ENCODE measurements at regions not wholly inside any gene's neighbourhood (a gene's known extent, or its start where the extent isn't known, plus 50 kb on each side); places are given as distances from the start of the nearest gene placed in this dataset.

DNA sequence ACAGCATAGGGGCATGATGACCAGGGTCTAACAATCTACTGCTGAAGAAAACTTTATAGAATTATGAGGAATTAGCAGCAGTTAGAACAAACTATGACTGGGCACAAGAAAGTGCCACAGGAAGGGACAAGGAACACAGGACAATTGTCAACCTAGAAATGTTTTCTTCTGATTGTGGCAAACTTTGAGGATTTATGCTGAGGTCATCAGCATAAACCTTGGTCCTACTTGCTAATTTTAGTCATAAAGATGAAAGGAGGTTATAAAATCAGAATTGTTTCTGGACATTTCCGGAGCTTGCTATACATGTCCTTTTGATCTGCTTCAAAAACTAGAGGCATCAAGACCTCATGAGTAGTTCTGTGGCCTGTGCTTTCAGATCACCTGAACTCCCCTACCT is 446.6 kb upstream of the THBS1 start:
- H3K27me3 Mint-ChIP-seq (ENCODE audit: low read depth): peaks cover 5% of the 10 kb centered on the region
- H3K36me3 Mint-ChIP-seq (ENCODE audit: low read depth): no peaks in the 10 kb centered on the region
- no peak overlapping the region for H3K4me3 Mint-ChIP-seq
- no peak overlapping the region for H3K27ac Mint-ChIP-seq
- peaks cover 11% of the 10 kb centered on the region for H3K4me1 Mint-ChIP-seq
- no peak for TF ChIP-seq CTCF (IDR thresholded peaks at IDR 0.05; ENCODE audit: unreplicated experiment in 3 of 3)
- no peaks in the 10 kb centered on the region for H3K9me3 Mint-ChIP-seq

DNA sequence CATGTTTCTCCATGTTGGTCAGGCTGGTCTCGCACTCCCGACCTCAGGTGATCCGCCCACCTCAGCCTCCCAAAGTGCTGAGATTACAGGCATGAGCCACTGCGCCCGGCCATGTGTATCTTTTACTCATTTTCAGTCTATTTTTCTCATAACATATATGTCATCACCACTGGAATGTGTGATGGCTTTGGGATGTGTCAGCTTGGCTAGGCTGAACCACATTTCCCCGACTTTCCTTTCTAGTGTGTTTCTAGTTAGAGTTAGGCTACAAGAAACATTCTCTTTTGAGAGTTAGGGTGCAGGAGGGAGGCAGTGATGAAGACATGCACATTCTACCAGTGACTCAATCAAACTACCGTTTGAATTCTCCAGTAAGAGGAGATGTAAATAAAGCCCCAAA is 444.9 kb upstream of the THBS1 start:
- no peak overlapping the region for H3K27ac Mint-ChIP-seq
- H3K4me1 Mint-ChIP-seq: peaks cover 15% of the 10 kb centered on the region
- H3K4me3 Mint-ChIP-seq: no peak overlapping the region
- no peaks in the 10 kb centered on the region for H3K36me3 Mint-ChIP-seq (ENCODE audit: low read depth)
- H3K9me3 Mint-ChIP-seq: no peaks in the 10 kb centered on the region
- H3K27me3 Mint-ChIP-seq (ENCODE audit: low read depth): no peaks in the 10 kb centered on the region
- TF ChIP-seq CTCF (IDR thresholded peaks at IDR 0.05; ENCODE audit: unreplicated experiment in 3 of 3): no peak

- no peak for TF ChIP-seq CTCF (IDR thresholded peaks at IDR 0.05; ENCODE audit: unreplicated experiment in 3 of 3)
- no peak overlapping the region for H3K27ac Mint-ChIP-seq
- no peak overlapping the region for H3K4me3 Mint-ChIP-seq
- H3K36me3 Mint-ChIP-seq (ENCODE audit: low read depth): no peaks in the 10 kb centered on the region
- H3K4me1 Mint-ChIP-seq: peaks cover 15% of the 10 kb centered on the region
- no peaks in the 10 kb centered on the region for H3K27me3 Mint-ChIP-seq (ENCODE audit: low read depth)
- H3K9me3 Mint-ChIP-seq: no peaks in the 10 kb centered on the region
Measured at GRCh38 chr15:39139431-39140059, 441.3 kb upstream of the THBS1 start.

DNA sequence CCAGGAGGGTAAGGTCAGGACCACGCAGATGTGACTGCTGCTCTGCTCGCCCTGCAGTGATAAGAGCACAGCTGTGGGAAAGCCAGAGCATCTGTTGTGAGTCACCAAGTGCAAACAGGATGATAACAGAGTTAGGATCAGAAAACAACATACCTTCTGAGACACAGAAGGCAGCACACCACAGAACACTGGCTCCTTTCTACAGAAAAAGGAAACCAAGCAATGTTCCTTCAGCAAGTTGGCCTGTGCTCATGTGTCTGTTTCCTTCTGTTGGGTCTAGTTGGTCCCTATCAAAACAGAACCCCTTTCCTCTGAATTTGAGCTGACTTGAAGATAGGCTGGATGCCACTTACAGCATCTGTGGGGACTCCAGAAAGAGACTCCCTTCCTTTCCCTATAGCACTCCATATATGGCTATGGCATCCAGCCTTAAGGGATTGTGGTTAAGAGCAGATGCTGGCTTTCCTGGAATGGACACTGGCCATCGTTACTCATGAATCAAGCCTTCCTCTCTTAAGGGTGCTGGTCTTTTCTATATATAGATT is 440.7 kb upstream of the THBS1 start:
- no peaks in the 10 kb centered on the region for H3K9me3 Mint-ChIP-seq
- peaks cover 19% of the 10 kb centered on the region for H3K4me1 Mint-ChIP-seq
- H3K27me3 Mint-ChIP-seq (ENCODE audit: low read depth): no peaks in the 10 kb centered on the region
- H3K4me3 Mint-ChIP-seq: no peak overlapping the region
- no peaks in the 10 kb centered on the region for H3K36me3 Mint-ChIP-seq (ENCODE audit: low read depth)
- no peak overlapping the region for H3K27ac Mint-ChIP-seq
- TF ChIP-seq CTCF (IDR thresholded peaks at IDR 0.05; ENCODE audit: unreplicated experiment in 3 of 3): no peak

DNA sequence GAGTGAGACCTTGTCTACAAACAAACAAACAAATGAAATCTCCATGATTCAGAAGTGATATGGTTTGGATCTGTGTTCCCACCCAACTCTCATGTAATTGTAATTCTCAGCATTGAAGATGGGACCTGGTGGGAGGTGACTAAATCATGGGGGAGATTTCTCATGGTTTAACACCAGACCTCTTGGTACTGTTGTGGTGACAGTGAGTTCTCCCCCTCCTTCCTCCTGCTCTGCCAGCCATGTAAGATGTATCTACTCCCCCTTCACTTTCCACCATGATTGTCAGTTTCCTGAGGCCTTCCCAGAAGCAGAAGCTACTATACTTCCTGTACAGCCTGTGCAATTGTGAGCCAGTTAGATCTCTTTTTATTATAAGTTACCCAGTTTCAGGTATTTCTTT is 438.4 kb upstream of the THBS1 start:
- H3K9me3 Mint-ChIP-seq: no peaks in the 10 kb centered on the region
- H3K27ac Mint-ChIP-seq: no peak overlapping the region
- H3K4me1 Mint-ChIP-seq: peaks cover 28% of the 10 kb centered on the region
- no peaks in the 10 kb centered on the region for H3K27me3 Mint-ChIP-seq (ENCODE audit: low read depth)
- no peak for TF ChIP-seq CTCF (IDR thresholded peaks at IDR 0.05; ENCODE audit: unreplicated experiment in 3 of 3)
- no peak overlapping the region for H3K4me3 Mint-ChIP-seq
- no peaks in the 10 kb centered on the region for H3K36me3 Mint-ChIP-seq (ENCODE audit: low read depth)

DNA sequence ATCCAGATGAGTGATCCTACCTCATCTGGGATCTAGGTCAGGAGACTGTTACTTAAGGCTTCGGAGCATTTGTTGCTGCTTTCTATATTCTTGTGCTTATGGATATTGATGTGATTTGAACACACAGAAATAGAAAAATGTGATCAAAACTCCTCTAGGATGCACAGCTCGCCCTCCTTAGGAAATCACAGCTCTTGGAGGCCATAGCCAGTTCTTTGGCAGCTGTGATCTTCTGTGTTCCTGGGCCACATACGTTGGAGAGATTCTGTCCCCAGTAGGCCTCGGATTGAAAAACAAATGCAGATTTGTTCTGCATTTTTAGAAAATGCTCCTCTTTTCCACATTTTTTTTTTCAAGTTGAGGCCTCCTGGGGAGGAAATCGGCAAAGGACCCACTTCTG is 437.4 kb upstream of the THBS1 start:
- Mint-ChIP-seq H3K27ac (no peak overlapping the region), H3K9me3 (no peaks in the 10 kb centered on the region), H3K27me3 (ENCODE audit: low read depth) (no peaks in the 10 kb centered on the region), H3K36me3 (ENCODE audit: low read depth) (no peaks in the 10 kb centered on the region), H3K4me3 (no peak overlapping the region), H3K4me1 (peaks cover 28% of the 10 kb centered on the region)
- TF ChIP-seq CTCF (IDR thresholded peaks at IDR 0.05; ENCODE audit: unreplicated experiment in 3 of 3): no peak
